ENCODE measurements at regions not wholly inside any gene's neighbourhood (a gene's known extent, or its start where the extent isn't known, plus 50 kb on each side); places are given as distances from the start of the nearest gene placed in this dataset.
A peak's percentile ranks its signal among the peaks of the same experiment; 100 is the strongest.

DNA sequence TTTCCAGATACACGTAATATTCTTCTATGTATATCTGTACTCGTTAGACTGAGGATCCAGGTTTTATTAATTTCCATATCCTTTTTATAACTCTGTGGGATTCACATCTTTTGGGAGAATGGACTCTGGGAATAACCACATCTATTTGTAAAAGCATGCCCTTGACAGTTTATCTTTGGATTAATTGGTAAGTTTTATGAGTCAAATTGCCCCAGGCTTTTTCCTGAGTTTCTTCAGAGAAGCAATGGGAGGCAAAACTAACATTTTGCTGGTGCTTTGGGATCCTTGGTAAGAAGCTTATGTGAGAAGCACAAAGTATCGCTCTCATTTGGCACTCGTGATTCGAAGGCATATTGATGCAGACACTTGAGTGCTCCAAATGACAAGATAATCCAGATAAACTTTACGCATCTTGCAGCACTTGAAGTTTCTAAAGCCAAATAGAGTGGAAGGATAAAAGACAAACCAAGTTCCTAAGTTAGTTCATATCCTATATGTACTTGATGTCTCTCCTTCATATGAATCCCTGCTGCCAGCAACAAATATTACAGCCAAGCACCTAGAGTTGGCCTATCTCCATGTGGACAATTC, 324.7 kb downstream of the TLE4 start:
- no peak for DNase-seq

DNA sequence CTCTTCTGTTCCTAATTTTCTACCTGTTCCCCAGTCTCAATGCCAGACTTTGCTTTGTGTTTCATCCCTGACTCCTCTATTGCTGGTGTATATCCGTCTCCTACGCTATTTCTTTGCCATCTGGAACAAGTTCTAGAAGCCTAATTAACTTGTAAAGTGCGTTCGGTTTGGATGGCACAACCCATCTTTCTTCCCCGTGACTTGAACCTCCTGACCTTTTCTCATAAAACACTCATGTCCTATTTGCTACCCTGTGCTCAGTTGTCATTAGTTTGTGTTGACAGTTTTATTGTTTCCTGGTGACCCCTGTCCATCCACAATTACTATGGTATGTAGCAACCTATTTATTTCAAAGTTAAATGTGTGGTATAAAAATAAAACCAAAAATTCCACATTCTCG, 323.5 kb downstream of the TLE4 start:
- no peak for DNase-seq

DNA sequence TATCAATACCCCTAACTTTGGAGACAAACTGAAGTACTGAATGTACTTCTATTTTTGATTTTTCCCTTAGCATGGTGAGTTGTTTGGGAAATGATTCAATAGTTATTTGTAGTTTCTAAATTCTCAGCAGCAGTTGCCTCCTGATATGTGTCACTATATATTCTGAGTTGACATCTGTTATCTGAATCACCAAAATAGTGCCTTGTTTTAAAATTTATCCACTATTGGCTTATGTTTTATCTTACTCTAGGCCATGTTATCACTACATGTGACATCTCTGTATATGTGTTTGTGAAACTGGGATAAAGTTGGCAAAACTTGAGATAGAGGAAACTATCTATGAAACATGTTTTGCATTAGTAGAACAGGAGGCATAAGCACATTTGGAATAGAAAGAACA, 317.6 kb downstream of the TLE4 start:
- DNase-seq, result no peak

DNA sequence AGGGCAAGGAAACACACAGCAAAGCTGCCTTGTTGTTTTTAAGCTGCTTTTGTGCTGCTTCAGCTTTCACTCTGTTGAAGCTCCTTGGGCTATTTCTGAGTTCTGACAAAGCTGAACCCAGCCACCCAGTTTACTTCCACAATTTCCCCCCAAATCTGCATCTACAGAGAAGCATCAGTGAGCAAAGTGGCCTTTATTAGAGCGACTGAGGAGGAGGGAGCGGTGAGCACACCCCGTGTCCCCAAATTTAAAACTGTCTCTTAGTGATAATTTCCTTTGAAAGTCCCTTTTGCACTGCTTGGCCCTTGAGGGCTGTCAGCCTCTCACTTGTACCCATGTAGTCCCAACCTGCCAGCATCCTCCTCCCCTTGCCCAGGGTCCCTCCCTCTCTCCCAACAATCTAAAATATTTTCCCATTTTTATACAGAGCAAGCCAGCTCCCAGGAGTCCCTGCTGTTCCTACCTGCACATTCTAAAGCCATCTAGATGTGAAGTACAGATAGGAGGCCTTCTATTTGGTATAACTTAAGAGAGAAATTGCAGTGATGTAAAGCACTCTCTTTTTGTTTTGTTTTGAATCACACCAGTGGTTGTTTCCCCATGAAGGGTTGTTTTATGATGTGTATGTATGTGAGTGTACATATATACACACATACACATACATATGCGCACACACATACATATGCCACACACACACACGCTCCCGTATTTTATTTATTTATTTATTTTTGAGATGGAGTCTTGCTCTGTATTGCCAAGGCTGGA, 313.5 kb downstream of the TLE4 start:
- DNase-seq, result no peak

DNA sequence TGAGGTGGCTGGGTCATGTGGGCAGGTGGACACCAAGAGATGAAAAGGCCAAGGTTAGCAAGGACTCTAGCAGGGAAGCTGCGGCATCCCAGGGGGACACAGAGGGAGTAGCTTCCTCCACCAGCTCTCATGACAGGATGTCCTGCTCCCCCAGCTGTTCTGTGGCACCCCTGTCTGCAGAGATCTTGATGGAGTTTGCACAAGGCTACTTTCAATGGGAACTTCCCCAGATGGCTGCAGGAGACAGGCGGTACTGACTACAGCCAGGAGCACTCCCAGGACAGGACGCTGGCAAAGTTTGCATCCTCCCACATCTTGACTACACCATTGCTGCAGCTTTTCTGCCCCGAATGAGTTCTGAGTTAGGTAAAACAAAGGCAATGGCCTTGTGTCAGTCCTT, 312.8 kb downstream of the TLE4 start:
- DNase-seq, result no peak

DNA sequence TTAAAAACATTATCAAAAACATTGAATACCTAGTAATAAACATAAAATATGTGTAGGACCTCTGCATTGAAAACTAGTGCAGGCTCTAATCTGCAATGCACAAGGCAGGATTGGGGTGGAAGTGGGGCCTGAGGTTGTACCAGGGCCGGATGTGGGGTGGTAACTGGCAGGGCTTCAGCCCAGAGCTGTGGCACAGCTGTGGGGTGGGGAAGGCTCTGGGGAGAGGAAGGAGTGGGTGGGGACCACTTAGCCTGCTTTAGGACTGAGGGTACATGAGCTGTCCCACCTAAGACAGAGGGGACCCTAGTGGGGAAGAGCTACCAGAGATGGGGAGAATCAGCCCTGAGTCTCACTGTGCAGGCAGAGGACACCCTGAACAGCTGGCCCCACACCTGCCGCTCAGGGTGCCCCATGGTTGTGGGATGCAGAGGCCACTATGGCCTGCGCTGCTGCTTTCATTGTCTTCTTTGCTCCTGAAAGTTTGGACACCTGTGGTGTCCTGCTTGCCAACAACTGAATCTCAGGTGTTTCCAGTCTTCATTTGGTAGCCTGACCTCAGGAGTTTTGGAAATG, 311.4 kb downstream of the TLE4 start:
- peak; percentile 64 for DNase-seq

DNA sequence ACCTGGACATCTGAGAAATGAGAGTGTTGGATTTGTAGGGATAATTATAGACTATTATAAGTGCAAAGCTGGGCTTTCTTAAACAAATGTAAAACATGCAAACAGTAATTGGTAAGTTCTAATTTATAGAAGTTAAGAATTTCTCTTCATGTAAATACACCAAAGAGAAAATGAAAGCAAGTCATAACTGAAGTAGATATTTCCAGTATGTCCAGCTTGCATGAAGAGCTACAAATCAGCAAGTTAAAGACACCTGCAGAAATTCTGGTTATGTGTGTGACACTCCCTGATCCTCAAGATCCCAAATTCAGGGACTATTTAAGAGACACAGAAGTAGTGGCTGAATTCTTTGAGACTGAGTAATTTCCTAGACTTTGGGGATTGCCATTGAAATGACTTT, 308.9 kb downstream of the TLE4 start:
- no peak for DNase-seq

DNA sequence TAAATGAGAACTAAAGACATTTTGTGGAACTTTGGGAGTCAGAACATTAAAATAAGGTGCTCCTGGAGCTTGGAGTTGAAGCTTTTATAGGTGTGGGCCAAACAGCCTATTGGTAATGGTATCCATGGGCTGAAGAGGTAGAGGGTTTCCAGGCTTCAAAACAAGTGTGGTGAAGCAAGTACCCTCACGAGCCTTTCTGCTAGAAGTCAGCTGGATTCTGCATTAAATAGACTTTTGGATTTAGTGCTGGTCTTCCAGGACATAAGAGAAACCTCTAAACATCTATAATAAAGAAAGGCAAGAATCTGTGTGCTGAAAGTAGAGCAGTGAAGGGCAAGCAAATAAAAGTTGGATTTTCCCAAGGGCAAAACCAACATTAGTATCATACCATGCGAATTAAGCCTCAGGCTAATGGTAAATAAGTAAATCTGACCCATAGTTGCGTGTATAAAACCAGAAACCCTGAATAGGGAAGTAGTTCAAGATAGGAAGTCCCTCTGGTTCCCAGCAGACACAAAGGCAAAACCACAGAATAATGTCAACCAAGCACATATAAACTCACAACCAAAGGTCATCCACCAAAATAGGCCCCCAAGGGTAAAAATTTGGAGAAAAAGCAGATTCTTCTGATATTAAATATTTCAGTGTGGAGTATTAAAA, 306.3 kb downstream of the TLE4 start:
- DNase-seq, result no peak

DNA sequence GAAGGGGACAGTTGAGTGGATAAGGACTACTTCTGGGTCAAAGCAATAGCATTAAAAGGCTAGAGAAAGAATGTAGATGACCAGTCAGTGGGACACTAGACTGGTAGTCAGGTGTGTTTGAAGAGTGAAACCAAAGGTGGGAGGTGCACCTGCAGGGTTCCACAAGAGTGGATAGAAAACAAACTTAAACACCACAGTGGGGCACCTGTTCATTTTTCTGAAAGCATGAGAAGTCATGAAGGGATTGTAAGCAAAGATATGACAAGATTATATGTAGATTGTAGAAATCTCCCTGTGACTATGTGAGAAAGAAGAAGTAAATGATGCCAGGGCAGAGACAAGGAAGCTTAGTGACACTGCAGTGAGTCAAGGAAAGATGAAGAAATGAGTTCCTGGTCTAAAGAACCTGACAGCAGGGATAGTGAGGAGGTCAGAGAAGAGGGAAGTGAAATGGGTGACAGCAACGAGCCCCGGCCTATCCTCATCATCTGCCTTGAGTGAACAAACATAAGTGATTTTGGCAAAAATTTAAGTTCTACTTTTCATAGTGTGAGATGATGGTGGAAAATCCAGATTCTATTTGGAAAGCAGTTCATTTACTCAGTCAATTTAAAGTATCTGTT, 296.9 kb downstream of the TLE4 start:
- DNase-seq, result no peak

DNA sequence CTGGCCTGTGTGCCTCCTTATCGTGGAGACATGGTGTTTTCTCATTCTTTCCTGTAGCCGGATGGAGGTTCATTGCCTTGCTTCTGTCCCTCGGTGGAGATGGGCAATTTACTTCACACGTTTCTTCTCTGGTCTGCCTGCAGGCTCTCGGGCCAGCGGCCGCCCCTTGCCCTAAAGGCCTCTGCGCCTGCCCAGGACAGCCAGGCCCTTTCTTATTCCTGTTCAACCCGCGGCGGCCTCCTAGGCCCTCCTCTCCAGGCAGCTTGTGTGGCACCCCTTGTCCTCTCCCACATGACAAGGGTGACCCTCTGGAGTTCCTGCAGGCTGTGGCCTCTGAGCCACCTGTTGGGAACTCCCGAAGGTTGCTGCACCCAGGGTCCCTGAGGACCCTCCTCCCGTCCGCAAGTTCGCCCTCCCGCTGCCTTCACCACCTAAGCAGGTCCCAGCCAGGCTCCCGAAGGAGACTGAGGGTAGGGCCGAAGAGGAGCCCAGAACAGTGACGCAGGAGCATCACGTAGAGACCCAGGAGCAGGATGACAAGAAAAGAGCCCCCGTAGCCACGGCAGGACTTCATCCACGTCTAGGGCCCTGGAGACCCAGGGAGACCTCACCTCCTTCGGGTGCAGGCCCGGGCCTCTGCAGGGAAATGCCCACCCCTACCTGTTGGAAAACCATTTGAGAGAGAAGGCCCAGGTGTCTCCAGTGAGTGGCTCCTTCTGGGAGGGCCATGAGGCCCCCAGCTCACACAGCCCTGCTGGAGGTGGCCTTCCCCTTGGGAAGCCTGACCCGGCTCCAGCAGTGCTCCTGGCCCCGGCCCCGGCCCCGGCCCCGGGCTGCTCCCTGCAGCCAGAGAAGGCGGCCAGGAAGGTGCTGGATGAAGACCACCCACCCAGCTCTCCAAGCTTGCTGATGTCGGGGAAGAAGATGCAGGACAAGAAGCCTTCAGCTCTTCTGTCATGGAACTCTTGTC, 291.4 kb downstream of the TLE4 start:
- no peak for DNase-seq

DNA sequence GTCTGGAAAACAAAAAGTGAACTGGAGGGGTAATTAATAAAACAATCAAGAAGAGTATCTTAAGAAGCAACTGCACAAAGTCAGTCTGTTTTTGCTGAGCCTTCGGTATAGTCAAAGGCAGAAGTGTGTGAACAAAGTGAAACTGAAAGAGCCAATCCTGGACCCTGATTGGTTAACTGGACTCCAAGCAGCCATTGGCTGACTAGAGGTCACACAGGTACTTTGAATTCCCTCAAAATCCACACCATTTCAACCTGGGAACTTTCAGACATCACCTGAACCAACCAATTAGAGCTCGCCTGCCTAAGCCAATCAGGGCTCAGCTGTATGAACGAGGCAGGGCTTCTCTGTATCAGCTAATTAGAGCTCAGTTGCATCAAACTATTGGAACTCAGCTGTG, 286.7 kb downstream of the TLE4 start:
- peak; percentile 6 for DNase-seq

DNA sequence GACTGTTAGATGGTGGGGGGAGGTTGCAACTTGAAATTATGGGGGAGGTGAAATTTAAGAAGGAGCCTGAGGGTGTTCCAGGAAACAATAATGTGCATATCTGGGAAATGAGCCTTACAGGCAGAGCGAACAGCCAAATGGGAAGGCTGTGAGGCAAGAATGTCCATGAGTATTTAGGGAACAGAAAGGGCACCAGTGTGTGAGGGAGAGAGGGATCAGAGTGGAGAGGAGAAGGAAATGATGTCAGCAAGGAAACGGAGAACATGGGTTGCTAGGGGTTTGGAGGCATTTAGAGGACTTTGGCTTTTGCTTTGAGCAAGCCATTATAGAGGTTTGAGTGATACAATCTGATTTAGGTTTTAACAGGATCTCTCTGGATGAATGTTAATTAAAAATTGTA, 285.4 kb downstream of the TLE4 start:
- no peak for DNase-seq

DNA sequence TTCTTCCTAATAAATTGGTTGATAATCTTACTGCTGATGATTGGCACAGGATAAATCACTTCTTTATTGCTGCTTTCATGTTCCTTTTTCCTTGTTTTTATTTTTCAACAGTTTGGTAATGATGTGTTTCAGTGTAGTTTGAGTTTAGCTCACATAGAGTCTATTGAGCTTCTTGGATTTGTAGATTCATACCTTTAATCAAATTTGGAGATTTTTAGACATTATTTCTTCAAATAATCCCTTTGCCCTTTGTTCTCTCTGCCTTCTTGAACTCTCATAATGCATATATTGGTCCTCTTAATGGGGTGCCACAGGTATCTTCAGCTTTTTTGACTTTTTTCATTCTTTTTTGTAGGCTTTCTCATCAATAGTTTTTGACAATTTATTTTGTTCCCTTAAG, 275.3 kb downstream of the TLE4 start:
- no peak for DNase-seq

DNA sequence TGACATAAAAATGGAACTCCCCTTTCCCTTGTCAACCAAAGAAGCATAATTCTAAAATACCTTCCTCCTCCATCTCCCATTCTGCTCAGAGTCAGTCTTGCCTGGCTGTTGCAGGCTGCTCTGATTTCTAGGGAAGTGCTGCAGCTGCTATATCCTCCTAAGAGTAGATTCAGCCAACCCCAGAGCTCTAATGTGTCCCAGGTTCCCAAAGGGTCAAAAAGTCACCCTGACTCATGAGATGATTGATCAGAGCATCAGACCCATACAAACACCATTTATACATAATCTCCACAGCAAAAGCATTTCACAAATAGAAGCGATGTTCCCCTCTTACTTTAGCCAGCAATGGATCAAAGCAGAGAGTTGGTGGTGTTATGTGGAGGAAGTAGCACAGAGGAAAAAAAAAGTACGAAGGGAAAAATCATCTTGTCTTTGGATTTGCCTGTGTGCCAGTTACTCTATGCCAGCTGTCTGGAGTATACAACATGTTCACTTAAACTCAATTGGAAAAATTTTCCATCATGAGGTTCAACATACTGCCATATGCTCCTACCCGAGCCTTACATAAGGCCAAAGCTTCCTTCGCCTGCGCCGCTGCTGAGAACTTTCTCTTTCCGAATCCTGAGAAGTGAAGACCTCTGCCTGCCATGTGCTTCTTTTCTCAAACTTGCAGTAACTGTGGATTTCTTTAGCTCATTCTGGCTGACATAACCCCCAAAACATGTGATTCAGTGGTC, 258.0 kb downstream of the TLE4 start:
- DNase-seq, result no peak

DNA sequence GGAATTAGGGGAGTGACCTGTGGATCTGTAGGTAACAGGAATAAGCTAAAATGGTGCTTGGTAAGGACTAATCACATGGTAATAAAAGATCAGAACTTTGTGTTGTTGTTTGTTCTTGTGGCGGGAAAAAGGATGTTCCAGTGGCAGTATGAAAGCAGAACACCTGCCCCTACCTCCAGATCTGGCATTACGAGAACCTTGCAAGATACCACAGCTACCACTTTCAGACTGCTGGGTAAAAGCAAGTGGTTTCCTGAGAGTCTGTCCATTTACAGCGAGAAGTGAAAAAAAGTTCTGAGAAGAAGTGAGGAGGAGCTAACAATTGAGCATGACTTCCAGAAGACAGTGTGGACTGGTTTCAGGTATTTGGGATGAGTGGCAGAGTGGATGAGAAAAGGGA, 252.5 kb downstream of the TLE4 start:
- DNase-seq, result no peak

DNA sequence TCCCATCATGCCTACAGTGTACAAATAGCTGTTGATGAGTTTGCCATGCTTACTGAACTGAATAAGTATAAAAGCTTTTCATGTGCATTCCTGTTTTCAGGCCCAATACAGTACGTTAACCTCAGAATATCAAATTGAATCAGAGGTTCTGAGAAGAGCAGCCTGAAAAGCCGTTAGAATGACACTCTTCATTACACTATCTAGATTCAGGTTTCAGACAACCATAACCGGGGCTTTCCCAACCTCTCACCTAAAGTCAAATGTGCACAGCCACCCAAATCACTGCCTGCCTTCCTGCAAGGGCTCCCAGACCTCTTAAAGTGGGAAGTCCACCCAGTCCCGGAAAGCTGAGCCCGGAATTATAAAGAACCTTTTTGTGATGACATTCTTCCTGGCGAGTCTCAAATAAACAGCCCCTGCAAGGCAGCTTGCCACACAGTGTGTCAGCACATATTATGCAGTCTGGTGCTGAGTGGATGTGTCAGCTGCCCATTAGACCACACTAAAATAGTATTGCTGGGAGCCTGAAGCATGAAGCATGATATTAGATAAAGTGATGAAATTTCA, 245.8 kb downstream of the TLE4 start:
- no peak for DNase-seq

DNA sequence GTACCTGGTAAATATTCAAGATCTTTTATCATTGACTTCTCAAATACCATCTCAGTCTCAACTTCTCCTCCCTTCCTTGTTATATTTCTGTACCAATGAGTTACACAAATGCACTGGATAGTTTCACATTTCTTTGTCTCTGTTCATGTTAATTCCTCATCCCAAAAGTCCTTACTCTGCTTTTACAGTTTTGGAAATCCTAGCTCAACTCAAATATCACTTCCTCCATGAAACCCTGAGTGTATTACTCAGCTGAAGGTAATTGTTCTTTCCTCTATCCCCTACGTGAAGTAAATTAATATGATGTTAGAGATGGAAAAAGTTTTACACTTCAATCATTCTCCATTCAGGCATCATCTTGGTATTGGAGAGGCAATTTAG, 241.5 kb downstream of the TLE4 start:
- DNase-seq, result no peak

DNA sequence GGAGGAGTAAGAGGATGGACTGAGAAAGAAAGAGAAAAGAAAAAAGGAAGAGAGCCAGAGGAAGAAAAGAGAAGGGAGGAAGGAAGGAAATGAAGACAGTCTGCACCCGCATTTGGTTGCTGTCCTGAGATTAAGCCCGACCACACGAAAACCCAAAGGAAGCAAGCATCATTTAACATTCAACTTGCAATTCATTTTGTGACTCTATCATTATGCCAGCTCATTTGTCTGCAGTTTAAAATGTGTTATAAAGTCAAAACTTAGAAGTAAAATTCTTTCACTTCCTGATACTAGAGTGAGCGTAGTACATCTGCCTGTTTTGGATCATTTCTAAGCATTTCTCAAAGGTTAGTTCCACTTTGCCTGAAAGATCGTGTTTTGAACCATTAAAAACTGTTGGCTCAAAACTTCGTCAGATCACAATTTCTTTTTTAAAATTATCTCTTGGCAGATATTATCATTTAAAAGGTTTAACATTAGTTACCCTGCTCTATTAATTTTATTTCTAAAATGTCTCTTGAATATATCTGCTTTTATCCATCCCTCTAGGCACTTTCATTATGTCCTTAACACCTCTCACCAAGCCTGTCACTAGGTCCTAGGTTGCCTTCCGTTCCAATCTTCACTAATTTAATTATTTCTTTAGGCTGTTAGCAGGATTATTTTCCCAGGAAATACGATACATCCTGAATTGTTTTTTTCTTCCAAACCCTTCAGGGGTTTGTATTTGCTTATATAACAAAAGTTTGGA, 240.9 kb downstream of the TLE4 start:
- no peak for DNase-seq

DNA sequence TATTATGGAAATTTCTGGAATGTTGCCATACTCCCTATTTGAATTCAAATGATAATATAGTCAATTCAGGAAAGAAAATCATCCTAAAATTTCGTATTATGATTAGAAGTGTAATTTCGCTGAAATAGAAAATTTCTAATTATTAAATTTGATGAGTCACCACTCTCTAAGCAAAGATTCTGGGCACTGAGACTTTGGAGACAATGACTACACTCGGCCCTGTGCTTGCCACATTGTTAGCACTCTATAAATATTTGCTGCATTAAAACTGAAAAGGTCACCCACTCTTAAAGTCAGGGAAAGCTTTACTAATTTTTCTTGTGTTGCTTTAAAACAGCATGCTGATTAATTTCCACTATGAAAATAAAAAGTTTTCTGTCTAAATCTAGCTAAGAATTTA, 240.3 kb downstream of the TLE4 start:
- no peak for DNase-seq

DNA sequence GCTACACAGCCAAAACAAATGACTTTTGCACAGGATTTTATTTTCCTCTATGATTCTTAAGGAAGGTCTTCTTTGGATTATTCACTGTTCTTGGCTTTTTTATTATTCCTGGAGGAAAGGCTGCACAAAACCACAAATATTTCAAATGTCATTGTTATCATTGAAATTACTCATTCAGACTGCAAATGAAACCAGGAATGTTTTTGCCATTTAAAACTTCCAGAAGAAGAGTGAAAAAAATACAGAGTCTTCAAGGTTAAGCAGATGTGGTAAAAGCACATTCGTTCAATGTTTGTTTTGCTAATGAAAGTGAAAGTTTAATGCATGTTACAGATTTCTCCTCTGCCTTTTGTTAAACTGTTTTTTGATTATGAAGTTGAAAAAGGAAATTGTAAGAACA, 238.2 kb downstream of the TLE4 start:
- DNase-seq, result no peak
